Astrocyte of the spinal cord (primary cell): ENCODE measurements at regions not wholly inside any gene's neighbourhood (a gene's known extent, or its start where the extent isn't known, plus 50 kb on each side); places are given as distances from the start of the nearest gene placed in this dataset.

Source experiments
- DNase-seq: peaks from one replicate; pipeline ENCODE4 v3.0.0; 2011; ENCODE audit warnings: low read depth, low spot score
- H3K4me3 ChIP-seq: 2 replicates; pipeline ENCODE4 v1.5.1; 2011; ENCODE audit warnings: low read depth, mild to moderate bottlenecking, low read length, moderate library complexity
- CTCF ChIP-seq: IDR thresholded peaks from 2 replicates; pipeline ENCODE4 v1.5.1; 2012; ENCODE audit warnings: low read depth, mild to moderate bottlenecking, low read length, inconsistent platforms
- in situ Hi-C: cut with HindIII; loops from 2 replicates; pipeline ENCODE4 v1.10.0; 2017; ENCODE audit warnings: low sequenced_read_pairs

GRCh38 chr5:120159155-120159554 is 304.9 kb upstream of the PRR16 start:
- in situ Hi-C loops, result no loop called here
- DNase-seq, result no peak
- TF ChIP-seq CTCF, result no peak
- H3K4me3 ChIP-seq, result no peak overlapping the region

GRCh38 chr5:120160124-120160895 is 303.8 kb upstream of the PRR16 start:
- no peak for TF ChIP-seq CTCF
- H3K4me3 ChIP-seq, result no peak overlapping the region
- peak; percentile 77 for DNase-seq
- in situ Hi-C loops, result no loop called here

GRCh38 chr5:120162321-120162720 is 301.8 kb upstream of the PRR16 start:
- H3K4me3 ChIP-seq, result no peak overlapping the region
- TF ChIP-seq CTCF, result no peak
- in situ Hi-C loops, result no loop called here
- no peak for DNase-seq

GRCh38 chr5:120164037-120164436 is 300.1 kb upstream of the PRR16 start:
- DNase-seq, result no peak
- no peak overlapping the region for H3K4me3 ChIP-seq
- no peak for TF ChIP-seq CTCF
- in situ Hi-C loops, result no loop called here

GRCh38 chr5:120164986-120165385 is 299.1 kb upstream of the PRR16 start:
- DNase-seq, result no peak
- TF ChIP-seq CTCF, result no peak
- in situ Hi-C loops, result no loop called here
- H3K4me3 ChIP-seq, result no peak overlapping the region

GRCh38 chr5:120173125-120173524 is 291.0 kb upstream of the PRR16 start:
- no peak for TF ChIP-seq CTCF
- in situ Hi-C loops, result no loop called here
- H3K4me3 ChIP-seq, result no peak overlapping the region
- no peak for DNase-seq
